Activated CD4-positive, alpha-beta T cell treated with anti-CD3 and anti-CD28 coated beads for 36 hours (primary cell): ENCODE measurements at regions not wholly inside any gene's neighbourhood (a gene's known extent, or its start where the extent isn't known, plus 50 kb on each side); places are given as distances from the start of the nearest gene placed in this dataset.
A peak's percentile ranks its signal among the peaks of the same experiment; 100 is the strongest.

Source experiments
- ATAC-seq: fragments of 200-7000 bp; cut with Tn5 transposase; one replicate; pipeline ENCODE4 v1.10.0; 2021; ENCODE audit warnings: mild to moderate bottlenecking, moderate library complexity
- CTCF ChIA-PET: fragments of 350-600 bp; sonication (Branson Sonifier 250); formaldehyde crosslinking; loops from one replicate; lab custom pipeline; 2021; ENCODE audit warnings: antibody characterized with exemption; lab: Charles Lee
- POLR2A ChIA-PET: fragments of 350-600 bp; sonication (Branson Sonifier 250); formaldehyde crosslinking; loops from one replicate; lab custom pipeline; 2021; ENCODE audit warnings: antibody characterized with exemption, inconsistent platforms; lab: Charles Lee
- DNase-seq: peaks from one replicate; pipeline ENCODE4 v3.0.0-alpha.2; 2020
- H3K27ac Mint-ChIP-seq: one replicate; pipeline ENCODE4 v1.8.0; 2021; ENCODE audit warnings: mixed read lengths
- H3K27me3 Mint-ChIP-seq: one replicate; pipeline ENCODE4 v1.8.0; 2021; ENCODE audit warnings: mixed read lengths
- H3K36me3 Mint-ChIP-seq: one replicate; pipeline ENCODE4 v1.8.0; 2021; ENCODE audit warnings: low read depth, mixed read lengths
- H3K4me1 Mint-ChIP-seq: one replicate; pipeline ENCODE4 v1.8.0; 2021; ENCODE audit warnings: mixed read lengths
- H3K4me3 Mint-ChIP-seq: one replicate; pipeline ENCODE4 v1.8.0; 2021; ENCODE audit warnings: mild to moderate bottlenecking, moderate library complexity, mixed read lengths
- H3K9me3 Mint-ChIP-seq: one replicate; pipeline ENCODE4 v1.8.0; 2021; ENCODE audit warnings: low read depth, mixed read lengths
- intact Hi-C, 2 experiments: fragments of 100-400 bp; cut with DNase I in 1 of 2; cut with micrococcal nuclease in 1 of 2; formaldehyde crosslinking; loops; one replicate each; pipeline versions ENCODE4 v1.14.2 to v1.15.1; 2022 to 2024; cut with DNase I, micrococcal nuclease

DNA sequence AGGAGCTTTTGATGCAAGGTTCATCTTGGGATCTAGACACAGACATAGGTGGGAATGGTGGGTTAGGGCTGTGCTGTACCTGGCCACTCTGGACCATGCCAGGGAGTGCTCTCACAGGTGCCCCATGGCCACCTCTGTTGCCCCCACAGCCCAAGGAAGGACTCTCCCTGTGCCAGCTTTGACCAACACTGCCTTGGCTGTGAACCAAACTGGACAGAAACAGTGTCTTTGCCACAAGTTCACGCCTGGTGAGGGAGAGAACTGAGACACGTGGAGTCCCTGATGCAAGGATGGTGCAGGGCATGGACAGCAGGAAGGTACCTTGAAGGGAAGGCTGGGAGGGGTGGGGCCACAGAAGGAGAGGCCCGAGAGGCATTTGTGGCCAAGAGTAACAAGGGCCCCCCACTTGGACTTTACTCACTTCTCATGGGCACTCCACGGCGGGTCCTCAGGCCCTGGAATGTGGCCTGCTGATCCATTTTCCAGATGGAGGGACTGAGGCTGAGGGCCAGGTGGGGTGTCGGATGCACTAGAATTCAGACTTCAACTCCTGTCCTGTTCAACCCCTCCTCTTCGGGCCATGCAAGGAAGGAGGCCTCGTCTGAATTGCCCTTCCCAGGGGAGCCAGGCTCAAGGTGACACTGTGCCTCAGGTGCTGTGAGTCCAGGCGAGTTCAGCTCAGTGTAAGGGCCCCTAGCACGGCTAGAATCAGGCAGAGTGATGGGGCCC lies 103.3 kb downstream of the YTHDF1 start:
- ATAC-seq: no peak

GRCh38 chr20:63108247-63108646 lies 101.5 kb upstream of the BHLHE23 start:
- Mint-ChIP-seq H3K9me3 (peaks cover 12% of the 10 kb centered on the region), H3K27me3 (no peaks in the 10 kb centered on the region), H3K27ac (no peak overlapping the region), H3K4me3 (no peak overlapping the region), H3K36me3 (no peaks in the 10 kb centered on the region), H3K4me1 (no peaks in the 10 kb centered on the region)
- intact Hi-C loops: no loop called here
- ChIA-PET POLR2A (no interaction called here), CTCF (no interaction called here)
- DNase-seq (no peak), ATAC-seq (no peak)

More for the DNA sequence above, 103.3 kb downstream of the YTHDF1 start:
- POLR2A ChIA-PET: no interaction called here
- DNase-seq: no peak
- CTCF ChIA-PET: interaction anchor here (0.6 kb wide), 1 partner anchor 111 kb away, joined by 3 read pairs; no protein-coding TSS in a partner anchor
- no peak overlapping the region for H3K27ac Mint-ChIP-seq
- peaks cover 8% of the 10 kb centered on the region for H3K9me3 Mint-ChIP-seq
- H3K4me3 Mint-ChIP-seq: no peak overlapping the region
- H3K27me3 Mint-ChIP-seq: peaks cover 26% of the 10 kb centered on the region
- H3K36me3 Mint-ChIP-seq: no peaks in the 10 kb centered on the region
- intact Hi-C loops: no loop called here
- no peaks in the 10 kb centered on the region for H3K4me1 Mint-ChIP-seq

GRCh38 chr20:63107449-63108200 lies 100.9 kb upstream of the BHLHE23 start:
- Mint-ChIP-seq H3K27ac (no peak overlapping the region), H3K36me3 (no peaks in the 10 kb centered on the region), H3K9me3 (peaks cover 12% of the 10 kb centered on the region), H3K27me3 (no peaks in the 10 kb centered on the region), H3K4me1 (peaks cover 2% of the 10 kb centered on the region), H3K4me3 (no peak overlapping the region)
- ChIA-PET POLR2A (no interaction called here), CTCF (no interaction called here)
- no peak for DNase-seq
- intact Hi-C loops: no loop called here
- no peak for ATAC-seq

DNA sequence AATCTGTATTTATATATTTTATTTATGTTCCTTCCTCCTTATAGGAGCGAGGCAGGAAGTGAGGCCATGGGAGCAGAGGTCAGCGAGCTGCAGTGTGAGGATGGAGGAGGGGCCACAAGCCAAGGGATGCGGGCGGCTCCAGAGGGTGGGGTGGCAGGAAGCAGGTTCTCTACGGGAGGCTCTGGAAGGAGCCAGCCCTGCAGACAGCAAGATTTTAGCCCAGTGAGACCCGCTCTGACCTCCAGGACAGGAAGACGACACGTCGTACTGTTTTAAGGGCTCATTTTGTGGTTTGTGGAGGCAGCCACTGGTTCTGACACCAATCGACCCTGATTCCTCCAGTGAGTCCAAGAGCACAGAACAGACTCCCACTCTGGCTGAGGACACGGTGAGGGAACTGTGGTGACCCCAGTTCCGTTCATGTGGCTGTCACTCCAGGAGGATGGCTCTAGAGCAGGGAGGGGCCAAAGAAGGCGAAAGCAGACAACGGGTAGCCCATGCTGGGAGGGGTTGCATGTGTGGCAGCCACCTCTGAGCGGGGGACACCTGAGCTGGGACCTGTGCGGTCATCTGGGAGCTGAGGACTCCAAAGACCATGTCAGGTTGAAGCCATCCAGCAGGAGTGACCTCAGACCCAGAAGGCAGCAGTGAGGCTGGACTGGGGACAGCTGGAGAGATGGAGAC lies 100.1 kb upstream of the BHLHE23 start:
- Mint-ChIP-seq H3K9me3 (peaks cover 12% of the 10 kb centered on the region), H3K36me3 (no peaks in the 10 kb centered on the region), H3K4me1 (peaks cover 2% of the 10 kb centered on the region), H3K4me3 (no peak overlapping the region), H3K27ac (no peak overlapping the region), H3K27me3 (no peaks in the 10 kb centered on the region)
- ChIA-PET CTCF (no interaction called here), POLR2A (no interaction called here)
- DNase-seq (no peak), ATAC-seq (no peak)
- intact Hi-C loops: no loop called here

GRCh38 chr20:63106108-63106764 lies 99.5 kb upstream of the BHLHE23 start:
- no peak overlapping the region for H3K27ac Mint-ChIP-seq
- DNase-seq: no peak
- ChIA-PET CTCF (no interaction called here), POLR2A (no interaction called here)
- intact Hi-C loops: no loop called here
- peaks cover 5% of the 10 kb centered on the region for H3K4me1 Mint-ChIP-seq
- H3K4me3 Mint-ChIP-seq: no peak overlapping the region
- ATAC-seq: no peak
- no peaks in the 10 kb centered on the region for H3K27me3 Mint-ChIP-seq
- H3K9me3 Mint-ChIP-seq: peaks cover 6% of the 10 kb centered on the region
- no peaks in the 10 kb centered on the region for H3K36me3 Mint-ChIP-seq

DNA sequence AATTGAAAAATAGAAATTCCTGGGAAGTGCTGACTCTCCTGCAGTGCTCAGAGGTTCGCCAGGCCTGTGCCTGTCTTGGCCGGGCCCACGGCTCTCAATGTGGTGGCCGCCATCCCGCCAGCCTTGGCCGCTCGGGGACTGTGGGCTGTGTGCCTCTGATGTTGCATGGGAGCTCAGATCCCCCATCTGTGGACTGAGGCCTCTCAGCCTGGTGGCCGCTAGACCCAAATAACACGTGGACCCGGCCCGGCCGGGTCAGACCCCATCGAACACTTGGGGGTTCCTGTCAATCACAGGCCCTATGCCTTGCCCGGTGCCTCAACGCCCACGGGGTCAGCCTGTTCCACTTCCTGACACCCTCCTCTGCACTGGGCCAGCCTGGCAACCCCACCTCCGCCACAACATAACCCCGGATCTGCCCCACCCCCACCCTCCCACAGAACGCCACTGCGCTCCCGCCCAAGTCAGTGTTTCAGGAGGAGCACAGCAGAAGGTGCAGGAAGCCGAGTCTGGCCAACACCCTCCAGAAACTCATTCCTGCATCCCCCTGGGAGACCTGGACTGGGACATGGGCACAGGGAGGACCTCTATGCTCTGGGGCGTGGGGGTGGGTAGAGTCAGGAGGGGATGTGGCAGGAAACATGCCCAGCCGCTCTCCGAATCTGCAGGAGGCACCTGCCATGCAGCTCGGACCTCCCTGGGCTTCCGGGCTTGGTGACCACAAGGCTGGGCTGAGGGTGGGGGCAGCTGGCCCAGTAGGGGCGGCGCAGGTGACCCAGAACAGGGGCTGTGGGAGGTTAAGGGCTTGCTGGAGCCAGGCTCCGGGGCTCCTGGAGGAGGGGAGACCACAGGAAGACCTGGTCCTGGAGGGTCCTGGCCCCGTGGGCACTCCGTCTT lies 98.7 kb upstream of the BHLHE23 start:
- no peak for ATAC-seq
- H3K36me3 Mint-ChIP-seq: no peaks in the 10 kb centered on the region
- peaks cover 5% of the 10 kb centered on the region for H3K4me1 Mint-ChIP-seq
- no peak overlapping the region for H3K27ac Mint-ChIP-seq
- H3K27me3 Mint-ChIP-seq: no peaks in the 10 kb centered on the region
- intact Hi-C loops: no loop called here
- ChIA-PET CTCF (no interaction called here), POLR2A (no interaction called here)
- no peak overlapping the region for H3K4me3 Mint-ChIP-seq
- peaks cover 6% of the 10 kb centered on the region for H3K9me3 Mint-ChIP-seq
- DNase-seq: no peak

GRCh38 chr20:63104312-63105181 lies 97.8 kb upstream of the BHLHE23 start:
- Mint-ChIP-seq H3K4me1 (peaks cover 5% of the 10 kb centered on the region), H3K9me3 (peaks cover 4% of the 10 kb centered on the region), H3K27me3 (no peaks in the 10 kb centered on the region), H3K4me3 (no peak overlapping the region), H3K36me3 (no peaks in the 10 kb centered on the region), H3K27ac (no peak overlapping the region)
- POLR2A ChIA-PET: no interaction called here
- intact Hi-C loops: no loop called here
- CTCF ChIA-PET: no interaction called here
- no peak for ATAC-seq
- DNase-seq: peak; percentile 15

DNA sequence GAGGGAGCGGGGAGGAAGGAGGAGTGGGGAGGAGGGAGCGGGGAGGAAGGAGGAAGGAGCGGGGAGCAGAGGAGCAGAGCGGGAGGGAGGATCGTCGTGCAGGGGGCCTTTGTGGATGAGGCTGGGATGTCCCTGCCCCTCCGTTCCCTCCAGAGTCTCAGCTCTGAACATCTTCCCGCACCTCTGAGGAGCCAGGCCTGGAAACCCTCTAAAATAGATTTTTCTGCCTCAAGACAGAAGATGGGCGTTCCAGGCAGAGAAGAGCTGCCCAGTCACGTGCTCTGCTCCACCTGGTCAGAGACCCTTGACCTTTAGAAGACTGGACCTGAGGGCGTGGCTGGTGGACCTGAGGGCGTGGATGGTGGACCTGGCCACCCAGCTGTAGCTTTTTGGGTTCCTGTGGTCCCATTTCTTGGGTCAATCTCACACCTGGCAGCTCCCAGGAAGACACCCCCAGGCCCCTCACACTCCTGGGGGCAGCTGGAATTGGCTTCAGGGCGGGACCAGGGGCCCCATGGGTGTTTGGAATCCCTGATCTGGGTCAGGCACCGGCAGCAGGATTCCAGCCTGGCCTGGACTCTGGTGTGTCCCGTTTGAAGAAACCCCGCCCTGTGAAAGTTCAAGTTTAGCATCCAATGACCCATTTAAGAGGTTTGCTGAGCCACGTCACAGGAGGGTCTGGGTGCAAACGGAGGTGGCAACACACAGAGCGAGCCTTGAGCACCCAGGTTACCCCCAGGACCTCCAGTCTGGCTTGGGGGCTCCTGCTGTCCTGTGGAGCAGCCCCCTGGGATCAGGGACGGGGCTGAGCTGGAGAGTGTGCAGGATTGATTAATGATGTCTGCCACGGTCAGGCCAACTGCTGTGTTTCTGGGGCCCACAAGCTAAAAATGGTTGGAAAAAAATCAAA lies 96.9 kb upstream of the BHLHE23 start:
- ChIA-PET CTCF (interaction anchor here (0.7 to 1.0 kb wide), 3 partner anchors 22 to 131 kb away, joined by 3 read pairs; no protein-coding TSS in a partner anchor), POLR2A (interaction anchor here (0.5 kb wide), 1 partner anchor 247 kb away, joined by 3 read pairs; no protein-coding TSS in a partner anchor)
- H3K4me1 Mint-ChIP-seq: peaks cover 5% of the 10 kb centered on the region
- no peak overlapping the region for H3K27ac Mint-ChIP-seq
- ATAC-seq: no peak
- peaks cover 4% of the 10 kb centered on the region for H3K9me3 Mint-ChIP-seq
- H3K36me3 Mint-ChIP-seq: no peaks in the 10 kb centered on the region
- H3K4me3 Mint-ChIP-seq: peak overlapping the region; percentile 8
- no peaks in the 10 kb centered on the region for H3K27me3 Mint-ChIP-seq
- intact Hi-C loops: loop anchor here in 1 of 2 experiments (1.0 to 2.0 kb wide), 6 partner anchors 31 to 523 kb away; partner anchors contain the start of genes ARFGAP1, GMEB2 and PPDPF
- DNase-seq: no peak

- CTCF ChIA-PET: interaction anchor here (0.7 to 1.0 kb wide), 3 partner anchors 21 to 130 kb away, joined by 3 read pairs; no protein-coding TSS in a partner anchor
- Mint-ChIP-seq H3K4me1 (peaks cover 5% of the 10 kb centered on the region), H3K27ac (peak overlapping the region; percentile 91), H3K9me3 (peaks cover 4% of the 10 kb centered on the region), H3K27me3 (no peaks in the 10 kb centered on the region), H3K36me3 (no peaks in the 10 kb centered on the region), H3K4me3 (peak overlapping the region; percentile 78)
- ATAC-seq (peak; percentile 73), DNase-seq (peak; percentile 87)
- POLR2A ChIA-PET: interaction anchor here (0.5 to 0.6 kb wide), 2 partner anchors 46 to 246 kb away, joined by 3 read pairs; no protein-coding TSS in a partner anchor
- intact Hi-C loops: loop anchor here in 1 of 2 experiments (1.0 to 2.0 kb wide), 9 partner anchors 32 to 524 kb away; partner anchors contain the start of genes ARFGAP1, GMEB2, PPDPF and YTHDF1
Observed at GRCh38 chr20:63102721-63103375, 96.1 kb upstream of the BHLHE23 start.
